H1 (cell line): ENCODE measurements at regions not wholly inside any gene's neighbourhood (a gene's known extent, or its start where the extent isn't known, plus 50 kb on each side); places are given as distances from the start of the nearest gene placed in this dataset.

Experiments
- CTCF ChIA-PET: fragments of 300-600 bp; sonication (Branson Sonifier 250); formaldehyde crosslinking; loops from one replicate; lab custom pipeline; 2021; ENCODE audit not compliant: partially characterized antibody; lab: Charles Lee
- POLR2A ChIA-PET: fragments of 300-600 bp; sonication (Branson Sonifier 250); formaldehyde crosslinking; loops from one replicate; lab custom pipeline; 2021; ENCODE audit warnings: inconsistent platforms; ENCODE audit not compliant: partially characterized antibody; lab: Charles Lee
- DNase-seq, 2 experiments: peaks; one replicate each; pipeline versions ENCODE4 v3.0.0 to v3.0.0-alpha.2; 2010 to 2022; ENCODE audit warnings: low spot score in 2 of 2, low read depth in 1 of 2, mixed read lengths in 1 of 2
- FAIRE-seq: peaks from 2 replicates; lab custom pipeline; 2011; peaks lifted over from hg19 to GRCh38; lab: Jason Lieb, UNC
- H2AFZ ChIP-seq: 2 replicates; pipeline ENCODE4 v1.8.1; 2012; ENCODE audit warnings: low read length, inconsistent platforms
- H2AK5ac ChIP-seq: 2 replicates; pipeline ENCODE4 v1.6.1; 2013; ENCODE audit warnings: low read depth, low read length
- H2BK120ac ChIP-seq: replicated peaks from 2 replicates; pipeline ENCODE3; 2013; ENCODE audit warnings: low read depth, low read length, inconsistent platforms
- H2BK12ac ChIP-seq: 2 replicates; pipeline ENCODE4 v1.6.1; 2013; ENCODE audit warnings: low read depth, low read length
- H2BK15ac ChIP-seq: 2 replicates; pipeline ENCODE4 v1.6.1; 2013; ENCODE audit warnings: low read length
- H2BK20ac ChIP-seq: 2 replicates; pipeline ENCODE4 v1.6.1; 2013; ENCODE audit warnings: low read length
- H2BK5ac ChIP-seq: 2 replicates; pipeline ENCODE4 v1.6.1; 2013; ENCODE audit warnings: low read depth, low read length
- H3K14ac ChIP-seq: 2 replicates; pipeline ENCODE4 v1.6.1; 2013; ENCODE audit warnings: inconsistent platforms; ENCODE audit not compliant: insufficient read length
- H3K18ac ChIP-seq: 2 replicates; pipeline ENCODE4 v1.6.1; 2013; ENCODE audit warnings: low read length; ENCODE audit errors: extremely low read depth
- H3K23ac ChIP-seq: 2 replicates; pipeline ENCODE4 v1.6.1; 2013; ENCODE audit warnings: inconsistent platforms; ENCODE audit not compliant: insufficient read length
- H3K23me2 ChIP-seq: 2 replicates; pipeline ENCODE4 v1.6.1; 2013; ENCODE audit warnings: low read depth, low read length
- H3K27ac ChIP-seq: 2 replicates; pipeline ENCODE4 v1.6.1; 2011; ENCODE audit warnings: low read depth, low read length, inconsistent platforms
- H3K27me3 ChIP-seq, 4 experiments: replicated peaks in 1 of 4; 1 replicate in 1 of 4; 2 replicates in 3 of 4; pipeline versions ENCODE4 v1.6.1 to v1.8.1; 2011 to 2013; ENCODE audit warnings: low read length in 3 of 4, mild to moderate bottlenecking in 3 of 4, inconsistent platforms in 2 of 4, mixed read lengths in 2 of 4, moderate library complexity in 1 of 4; ENCODE audit not compliant: control insufficient read depth in 3 of 4, insufficient read depth in 3 of 4; ENCODE audit errors: extremely low read depth in 1 of 4
- H3K36me3 ChIP-seq, 4 experiments: 2 replicates each; pipeline versions ENCODE4 v1.6.1 to v1.8.1; 2011 to 2013; ENCODE audit warnings: mild to moderate bottlenecking in 4 of 4, low read length in 3 of 4, moderate library complexity in 2 of 4, control low read depth in 1 of 4, inconsistent platforms in 1 of 4; ENCODE audit not compliant: insufficient read depth in 4 of 4, control insufficient read depth in 2 of 4
- H3K4ac ChIP-seq: replicated peaks from 2 replicates; pipeline ENCODE3; 2013; ENCODE audit warnings: low read length, low read depth, mixed read lengths, inconsistent platforms; ENCODE audit not compliant: insufficient read length
- H3K4me1 ChIP-seq, 4 experiments: replicated peaks in 1 of 4; 1 replicate in 1 of 4; 2 replicates in 3 of 4; pipeline versions ENCODE4 v1.6.1 to v1.8.1; 2011 to 2013; ENCODE audit warnings: low read length in 3 of 4, inconsistent platforms in 2 of 4, mixed read lengths in 1 of 4; ENCODE audit not compliant: insufficient read depth in 4 of 4, control insufficient read depth in 3 of 4
- H3K4me2 ChIP-seq, 2 experiments: 2 replicates each; pipeline versions ENCODE4 v1.6.1 to v1.8.1; 2011 to 2013; ENCODE audit warnings: low read depth in 2 of 2, low read length in 2 of 2, control low read depth in 1 of 2, inconsistent platforms in 1 of 2, mild to moderate bottlenecking in 1 of 2; ENCODE audit not compliant: insufficient read depth in 1 of 2
- H3K4me3 ChIP-seq, 4 experiments: fragments of 200-600, 300-600 bp in 1 of 4; sonication (generic), shearing (Covaris generic), sonication (Bioruptor Twin) in 1 of 4; 2 replicates each; pipeline versions ENCODE4 v1.5.1 to v1.8.1; 2011 to 2016; ENCODE audit warnings: low read length in 4 of 4, low read depth in 3 of 4, control low read depth in 2 of 4, inconsistent platforms in 2 of 4, mild to moderate bottlenecking in 2 of 4, mixed read lengths in 1 of 4, moderate library complexity in 1 of 4; ENCODE audit not compliant: insufficient read depth in 2 of 4; ENCODE audit errors: extremely low read depth in 1 of 4
- H3K56ac ChIP-seq: replicated peaks from 2 replicates; pipeline ENCODE3; 2013; ENCODE audit warnings: low read depth, mild to moderate bottlenecking, mixed read lengths, low read length, inconsistent platforms; ENCODE audit not compliant: insufficient read length
- H3K79me1 ChIP-seq: 2 replicates; pipeline ENCODE4 v1.6.1; 2013; ENCODE audit warnings: low read depth, low read length, control low read depth
- H3K79me2 ChIP-seq, 2 experiments: 2 replicates each; pipeline versions ENCODE4 v1.6.1 to v1.8.1; 2012 to 2013; ENCODE audit warnings: low read length in 2 of 2, mild to moderate bottlenecking in 2 of 2, inconsistent platforms in 1 of 2; ENCODE audit not compliant: insufficient read depth in 2 of 2, control insufficient read depth in 1 of 2
- H3K9ac ChIP-seq, 4 experiments: replicated peaks in 1 of 4; 1 replicate in 1 of 4; 2 replicates in 3 of 4; pipeline versions ENCODE4 v1.6.1 to v1.8.1; 2011 to 2013; ENCODE audit warnings: low read depth in 3 of 4, low read length in 3 of 4, control low read depth in 2 of 4, mild to moderate bottlenecking in 2 of 4, moderate library complexity in 2 of 4, inconsistent platforms in 1 of 4; ENCODE audit errors: extremely low read depth in 1 of 4
- H3K9me3 ChIP-seq, 2 experiments: 2 replicates each; pipeline versions ENCODE4 v1.6.1 to v1.8.1; 2012 to 2013; ENCODE audit warnings: mild to moderate bottlenecking in 2 of 2, moderate library complexity in 2 of 2, control low read depth in 1 of 2, inconsistent platforms in 1 of 2, low read depth in 1 of 2, low read length in 1 of 2, mixed read lengths in 1 of 2; ENCODE audit not compliant: insufficient read depth in 2 of 2
- H4K20me1 ChIP-seq, 2 experiments: replicated peaks in 1 of 2; 2 replicates each; pipeline versions ENCODE3 to v1.8.1; 2011 to 2013; ENCODE audit warnings: inconsistent platforms in 2 of 2, low read length in 2 of 2, mild to moderate bottlenecking in 1 of 2; ENCODE audit not compliant: insufficient read depth in 2 of 2, control insufficient read depth in 1 of 2
- H4K5ac ChIP-seq: 2 replicates; pipeline ENCODE4 v1.6.1; 2013; ENCODE audit warnings: low read length, low read depth, mixed read lengths, inconsistent platforms; ENCODE audit not compliant: insufficient read length
- H4K8ac ChIP-seq: 2 replicates; pipeline ENCODE4 v1.8.0; 2013; ENCODE audit warnings: mild to moderate bottlenecking, moderate library complexity, low read length, inconsistent platforms; ENCODE audit not compliant: insufficient read depth; ENCODE audit errors: extremely low read depth
- H4K91ac ChIP-seq: replicated peaks from 2 replicates; pipeline ENCODE3; 2013; ENCODE audit warnings: low read length, mixed read lengths, inconsistent platforms; ENCODE audit not compliant: insufficient read length
- CTBP2 ChIP-seq: IDR thresholded peaks from 2 replicates; pipeline ENCODE4 v1.7.0; 2011; ENCODE audit warnings: borderline replicate concordance, mild to moderate bottlenecking, moderate library complexity, mixed read lengths, low read length; ENCODE audit not compliant: insufficient read depth, insufficient read length
- EZH2 ChIP-seq: fragments of 200-600 bp; sonication (generic); IDR thresholded peaks from 2 replicates; pipeline ENCODE4 v1.7.1; 2012; ENCODE audit warnings: low read depth, mild to moderate bottlenecking, moderate library complexity, low read length, inconsistent platforms; ENCODE audit not compliant: severe bottlenecking
- FOSL1 ChIP-seq: IDR thresholded peaks from 2 replicates; pipeline ENCODE4 v1.6.1; 2011; ENCODE audit warnings: mild to moderate bottlenecking, low read depth, low read length, moderate library complexity; ENCODE audit not compliant: insufficient read depth
- HDAC6 ChIP-seq: IDR thresholded peaks from one replicate; pipeline ENCODE4 v1.7.1; 2012; ENCODE audit warnings: low read depth, mild to moderate bottlenecking, inconsistent platforms, low read length, moderate library complexity
- KDM5A ChIP-seq: fragments of 200-600 bp; IDR thresholded peaks from 2 replicates; pipeline ENCODE4 v1.7.1; 2012; ENCODE audit warnings: mild to moderate bottlenecking, low read length, inconsistent platforms, mixed read lengths
- NRF1 ChIP-seq: IDR thresholded peaks from 2 replicates; pipeline ENCODE4 v1.6.1; 2011; ENCODE audit warnings: mild to moderate bottlenecking, low read depth, low read length, improper control_type of control experiment
- RFX5 ChIP-seq: IDR thresholded peaks from 2 replicates; pipeline ENCODE4 v1.6.1; 2011; ENCODE audit warnings: low read depth, low read length, improper control_type of control experiment, borderline replicate concordance
- SP1 ChIP-seq: IDR thresholded peaks from 2 replicates; pipeline ENCODE4 v1.6.1; 2011; ENCODE audit warnings: low read depth, low read length
- TAF7 ChIP-seq: optimal IDR thresholded peaks from 2 replicates; pipeline ENCODE3; 2011; ENCODE audit warnings: low read depth, mild to moderate bottlenecking, inconsistent platforms, low read length, moderate library complexity, borderline replicate concordance
- TEAD4 ChIP-seq: IDR thresholded peaks from 2 replicates; pipeline ENCODE4 v1.6.1; 2012; ENCODE audit warnings: low read depth, low read length, inconsistent platforms, mixed read lengths
- YY1 ChIP-seq: IDR thresholded peaks from 2 replicates; pipeline ENCODE4 v1.6.1; 2011; ENCODE audit warnings: low read depth, mild to moderate bottlenecking, low read length
- ZNF274 ChIP-seq: IDR thresholded peaks from 2 replicates; pipeline ENCODE4 v1.7.0; 2012; ENCODE audit warnings: low read length, borderline replicate concordance; ENCODE audit errors: extremely low read depth
- WGBS, 2 experiments: shearing (Covaris generic) in 1 of 2; methylation state at CpG; one replicate each; pipeline versions ENCODE4 v1.1.6 to v1.1.7; 2013 to 2015; ENCODE audit warnings: low lambda C conversion rate in 2 of 2, mixed read lengths in 2 of 2, inconsistent platforms in 1 of 2, low coverage in 1 of 2, missing lambda C conversion rate in 1 of 2; ENCODE audit not compliant: insufficient replicate concordance in 2 of 2, insufficient coverage in 1 of 2, insufficient read length in 1 of 2; ENCODE audit errors: extremely low coverage in 1 of 2, missing lambda C conversion rate in 1 of 2; 5-methylcytosine and 5-hydroxymethylcytosine counted together

GRCh38 chr6:22364306-22364705, 67.5 kb upstream of the PRL start:
- no peak overlapping the region for H3K4me2 ChIP-seq

More at GRCh38 chr6:22364306-22364705, 67.5 kb upstream of the PRL start:
- Histone ChIP-seq H2BK20ac (no peak overlapping the region), H3K4ac (no peak overlapping the region), H2AK5ac (no peak overlapping the region), H3K23ac (no peak overlapping the region), H3K9ac (no peak overlapping the region), H4K20me1 (no peaks in the 10 kb centered on the region), H3K27ac (no peak overlapping the region), H3K27me3 (no peaks in the 10 kb centered on the region), H3K79me1 (no peaks in the 10 kb centered on the region), H2BK12ac (no peak overlapping the region), H2AFZ (no peak overlapping the region; the same call in 1 of the 2 replicates), H3K9me3 (peaks cover 0 to 10% of the 10 kb centered on the region in 2 experiments; a peak in 1 of 4 replicates), H3K56ac (no peak overlapping the region), H3K4me1 (peaks cover 0 to 15% (median 6%) of the 10 kb centered on the region in 4 experiments), H4K8ac (no peak overlapping the region), H3K79me2 (no peaks in the 10 kb centered on the region), H4K5ac (no peak overlapping the region), H2BK5ac (no peak overlapping the region), H3K14ac (no peak overlapping the region), H4K91ac (no peak overlapping the region), H3K23me2 (no peaks in the 10 kb centered on the region), H2BK120ac (no peak overlapping the region), H3K36me3 (no peaks in the 10 kb centered on the region; a peak in 1 of 8 replicates), H3K4me3 (no peak overlapping the region), H3K18ac (no peak overlapping the region), H2BK15ac (no peak overlapping the region)
- TF ChIP-seq CTBP2: no peak
- no peak for TF ChIP-seq EZH2
- no peak for TF ChIP-seq SP1
- no peak for TF ChIP-seq NRF1
- TF ChIP-seq FOSL1: no peak
- TF ChIP-seq TEAD4: no peak
- TF ChIP-seq RFX5: no peak
- TF ChIP-seq ZNF274: no peak
- TF ChIP-seq TAF7: no peak
- no peak for TF ChIP-seq KDM5A
- no peak for TF ChIP-seq HDAC6
- TF ChIP-seq YY1: no peak
- CTCF ChIA-PET: no interaction called here
- POLR2A ChIA-PET: no interaction called here
- FAIRE-seq: no peak
- 84% methylated on average over 2 of the region's 2 CpGs; no CpG with 5 or more reads in 1 of the 2 experiments for WGBS, 2 experiments
- DNase-seq: no peak
